ENCODE measurements at regions not wholly inside any gene's neighbourhood (a gene's known extent, or its start where the extent isn't known, plus 50 kb on each side); places are given as distances from the start of the nearest gene placed in this dataset.

DNA sequence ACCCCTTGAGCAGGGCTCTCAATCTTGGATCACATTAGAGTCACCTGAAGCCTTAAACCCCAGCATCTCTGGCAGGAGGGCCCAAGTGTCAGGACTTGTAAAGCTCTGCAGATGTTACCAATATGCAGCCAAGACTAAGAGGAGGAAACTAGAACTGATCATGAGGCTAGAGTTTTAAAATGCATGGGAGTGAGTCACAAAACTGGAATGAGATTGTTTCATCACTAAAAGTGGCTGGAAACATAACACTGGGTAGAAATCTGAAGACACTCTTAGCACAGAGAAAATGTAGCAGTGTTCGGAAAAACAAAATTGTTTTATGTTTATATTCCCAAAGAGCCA lies 63.3 kb upstream of the GHITM start:
- TF ChIP-seq, protein P1, sequence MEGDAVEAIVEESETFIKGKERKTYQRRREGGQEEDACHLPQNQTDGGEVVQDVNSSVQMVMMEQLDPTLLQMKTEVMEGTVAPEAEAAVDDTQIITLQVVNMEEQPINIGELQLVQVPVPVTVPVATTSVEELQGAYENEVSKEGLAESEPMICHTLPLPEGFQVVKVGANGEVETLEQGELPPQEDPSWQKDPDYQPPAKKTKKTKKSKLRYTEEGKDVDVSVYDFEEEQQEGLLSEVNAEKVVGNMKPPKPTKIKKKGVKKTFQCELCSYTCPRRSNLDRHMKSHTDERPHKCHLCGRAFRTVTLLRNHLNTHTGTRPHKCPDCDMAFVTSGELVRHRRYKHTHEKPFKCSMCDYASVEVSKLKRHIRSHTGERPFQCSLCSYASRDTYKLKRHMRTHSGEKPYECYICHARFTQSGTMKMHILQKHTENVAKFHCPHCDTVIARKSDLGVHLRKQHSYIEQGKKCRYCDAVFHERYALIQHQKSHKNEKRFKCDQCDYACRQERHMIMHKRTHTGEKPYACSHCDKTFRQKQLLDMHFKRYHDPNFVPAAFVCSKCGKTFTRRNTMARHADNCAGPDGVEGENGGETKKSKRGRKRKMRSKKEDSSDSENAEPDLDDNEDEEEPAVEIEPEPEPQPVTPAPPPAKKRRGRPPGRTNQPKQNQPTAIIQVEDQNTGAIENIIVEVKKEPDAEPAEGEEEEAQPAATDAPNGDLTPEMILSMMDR (IDR thresholded peaks at IDR 0.05 in 2 of 3, conservative IDR thresholded peaks at IDR 0.05 in 1 of 3; ENCODE audit: borderline replicate concordance in 1 of 3, insufficient read depth in 1 of 3, low read depth in 2 of 3, low read length in 2 of 3): no peak
- TF ChIP-seq POLR2A (IDR thresholded peaks at IDR 0.05; ENCODE audit: borderline replicate concordance, extremely low read depth, insufficient read depth, insufficient read length) (no peak), SRF (IDR thresholded peaks at IDR 0.05; ENCODE audit: low read depth) (no peak), JUND (IDR thresholded peaks at IDR 0.05) (no peak)
- TF ChIP-seq, protein P2, sequence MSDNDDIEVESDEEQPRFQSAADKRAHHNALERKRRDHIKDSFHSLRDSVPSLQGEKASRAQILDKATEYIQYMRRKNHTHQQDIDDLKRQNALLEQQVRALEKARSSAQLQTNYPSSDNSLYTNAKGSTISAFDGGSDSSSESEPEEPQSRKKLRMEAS (IDR thresholded peaks at IDR 0.05): no peak

All from HCT116 (cell line).